ENCODE measurements at regions not wholly inside any gene's neighbourhood (a gene's known extent, or its start where the extent isn't known, plus 50 kb on each side); places are given as distances from the start of the nearest gene placed in this dataset.

GRCh38 chr12:107364875-107365518 lies 271.6 kb upstream of the CRY1 start:
- no peak for TF ChIP-seq CTCF (IDR thresholded peaks at IDR 0.05; ENCODE audit: poor library complexity)
- no peak for TF ChIP-seq EZH2phosphoT487 (IDR thresholded peaks at IDR 0.05; ENCODE audit: low read depth, severe bottlenecking, unreplicated experiment)
- TF ChIP-seq EZH2 (IDR thresholded peaks at IDR 0.05; ENCODE audit: borderline replicate concordance): no peak
